Liver (tissue), 8 donors: ENCODE measurements at regions not wholly inside any gene's neighbourhood (a gene's known extent, or its start where the extent isn't known, plus 50 kb on each side); places are given as distances from the start of the nearest gene placed in this dataset.

Experiments
- DNase-seq: peaks from one replicate; pipeline ENCODE4 v3.0.0-alpha.2; 2017; ENCODE audit warnings: low spot score
- H3K27ac ChIP-seq, 2 donors: one replicate each; pipeline ENCODE4 v1.7.0; 2013; ENCODE audit warnings: inconsistent platforms in 2 of 2, low read length in 2 of 2, control low read depth in 1 of 2, low read depth in 1 of 2, mild to moderate bottlenecking in 1 of 2
- H3K27me3 ChIP-seq, 4 donors: one replicate each; pipeline versions ENCODE4 v1.6.1 to v1.7.0; 2013; ENCODE audit warnings: low read length in 3 of 4, inconsistent platforms in 1 of 4, mild to moderate bottlenecking in 1 of 4, moderate library complexity in 1 of 4; ENCODE audit not compliant: control insufficient read depth in 4 of 4, insufficient read depth in 4 of 4
- H3K36me3 ChIP-seq, 4 donors: one replicate each; pipeline versions ENCODE4 v1.6.1 to v1.7.0; 2013; ENCODE audit warnings: low read length in 3 of 4, mild to moderate bottlenecking in 3 of 4, low read depth in 1 of 4, moderate library complexity in 1 of 4; ENCODE audit not compliant: control insufficient read depth in 4 of 4, insufficient read depth in 3 of 4
- H3K4me1 ChIP-seq, 4 donors: one replicate each; pipeline versions ENCODE4 v1.6.1 to v1.7.0; 2013; ENCODE audit warnings: low read length in 3 of 4, mild to moderate bottlenecking in 3 of 4, moderate library complexity in 1 of 4; ENCODE audit not compliant: control insufficient read depth in 4 of 4, insufficient read depth in 4 of 4
- H3K4me3 ChIP-seq, 3 donors: one replicate each; pipeline versions ENCODE4 v1.6.1 to v1.7.0; 2013; ENCODE audit warnings: low read length in 3 of 3, control low read depth in 1 of 3, low read depth in 1 of 3, mild to moderate bottlenecking in 1 of 3
- H3K9ac ChIP-seq, 2 donors: one replicate each; pipeline ENCODE4 v1.7.0; 2013; ENCODE audit warnings: low read length in 2 of 2, mild to moderate bottlenecking in 2 of 2, moderate library complexity in 2 of 2, control low read depth in 1 of 2, low read depth in 1 of 2
- H3K9me3 ChIP-seq, 4 donors: one replicate each; pipeline versions ENCODE4 v1.6.1 to v1.7.0; 2013; ENCODE audit warnings: low read length in 3 of 4; ENCODE audit not compliant: control insufficient read depth in 4 of 4
- ATF3 ChIP-seq: IDR thresholded peaks from 2 replicates; pipeline ENCODE4 v1.6.1; 2016; ENCODE audit warnings: antibody characterized with exemption
- EGR1 ChIP-seq, 2 donors: IDR thresholded peaks; 2 replicates each; pipeline ENCODE4 v1.6.1; 2016 to 2018; ENCODE audit warnings: antibody characterized with exemption in 2 of 2, low read depth in 2 of 2
- FOXA1 ChIP-seq: IDR thresholded peaks from 2 replicates; pipeline ENCODE4 v1.6.1; 2016; ENCODE audit warnings: antibody characterized with exemption
- GABPA ChIP-seq, 2 donors: IDR thresholded peaks in 1 of 2; conservative IDR thresholded peaks in 1 of 2; 2 replicates each; pipeline ENCODE4 v1.6.1; 2016; ENCODE audit warnings: antibody characterized with exemption in 2 of 2, mild to moderate bottlenecking in 1 of 2, moderate library complexity in 1 of 2
- HNF4A ChIP-seq, 2 donors: conservative IDR thresholded peaks; 2 replicates each; pipeline ENCODE4 v1.6.1; 2016; ENCODE audit warnings: antibody characterized with exemption in 2 of 2, mild to moderate bottlenecking in 2 of 2
- HNF4G ChIP-seq: IDR thresholded peaks from 2 replicates; pipeline ENCODE4 v1.6.1; 2016; ENCODE audit warnings: antibody characterized with exemption
- JUND ChIP-seq, 2 donors: IDR thresholded peaks; 2 replicates each; pipeline ENCODE4 v1.6.1; 2016; ENCODE audit warnings: antibody characterized with exemption in 2 of 2
- NR2F2 ChIP-seq: IDR thresholded peaks from 2 replicates; pipeline ENCODE4 v1.6.1; 2016; ENCODE audit warnings: antibody characterized with exemption
- RAD21 ChIP-seq, 2 donors: IDR thresholded peaks; 2 replicates each; pipeline ENCODE4 v1.6.1; 2016; ENCODE audit warnings: antibody characterized with exemption in 2 of 2, mild to moderate bottlenecking in 2 of 2
- REST ChIP-seq: IDR thresholded peaks from 2 replicates; pipeline ENCODE4 v1.6.1; 2016; ENCODE audit warnings: antibody characterized with exemption, mild to moderate bottlenecking
- RXRA ChIP-seq, 2 donors: IDR thresholded peaks; 2 replicates each; pipeline ENCODE4 v1.6.1; 2017 to 2018; ENCODE audit warnings: antibody characterized with exemption in 2 of 2, mild to moderate bottlenecking in 1 of 2
- SP1 ChIP-seq: IDR thresholded peaks from 2 replicates; pipeline ENCODE4 v1.6.1; 2018; ENCODE audit warnings: antibody characterized with exemption, mild to moderate bottlenecking
- TAF1 ChIP-seq: conservative IDR thresholded peaks from 2 replicates; pipeline ENCODE4 v1.6.1; 2016; ENCODE audit warnings: antibody characterized with exemption, mild to moderate bottlenecking
- ZBTB33 ChIP-seq: IDR thresholded peaks from 2 replicates; pipeline ENCODE4 v1.6.1; 2016; ENCODE audit warnings: antibody characterized with exemption
- WGBS: extraction: QIAGEN DNeasy Blood & Tissue Kit; methylation state at CpG from one replicate; pipeline ENCODE4 v1.1.7; 2013; 5-methylcytosine and 5-hydroxymethylcytosine counted together
- TF ChIP-seq, protein P1 (sequence below): IDR thresholded peaks from 2 replicates; pipeline ENCODE4 v1.6.1; 2016; ENCODE audit warnings: antibody characterized with exemption
- TF ChIP-seq, protein P2 (sequence below): fragments of 150-350 bp; IDR thresholded peaks from 2 replicates; pipeline ENCODE4 v1.5.1; 2017; ENCODE audit warnings: improper control_type of control experiment, low read depth, low read length; ENCODE audit not compliant: missing input control
- donor health status: healthy.
- donor health status: healthy.
- donor health status: healthy.
- donor health status: healthy.
- donor health status: healthy.

- DNase-seq, result no peak
- Histone ChIP-seq H3K27me3 (peaks cover 0 to 2% (median 0%) of the 10 kb centered on the region in 4 donors), H3K27ac (no peak overlapping the region), H3K4me1 (no peaks in the 10 kb centered on the region), H3K9me3 (peaks cover 0 to 3% (median 1%) of the 10 kb centered on the region in 4 donors), H3K9ac (no peak overlapping the region), H3K36me3 (no peaks in the 10 kb centered on the region), H3K4me3 (no peak overlapping the region)
- WGBS, result 73% methylated on average over 2 of the region's 2 CpGs
- TF ChIP-seq ATF3 (no peak), SP1 (no peak), RXRA (IDR thresholded peaks at IDR 0.05) (no peak)
These were observed 84.7 kb upstream of the LGR5 start for GRCh38 chr12:71354871-71355270.

DNA sequence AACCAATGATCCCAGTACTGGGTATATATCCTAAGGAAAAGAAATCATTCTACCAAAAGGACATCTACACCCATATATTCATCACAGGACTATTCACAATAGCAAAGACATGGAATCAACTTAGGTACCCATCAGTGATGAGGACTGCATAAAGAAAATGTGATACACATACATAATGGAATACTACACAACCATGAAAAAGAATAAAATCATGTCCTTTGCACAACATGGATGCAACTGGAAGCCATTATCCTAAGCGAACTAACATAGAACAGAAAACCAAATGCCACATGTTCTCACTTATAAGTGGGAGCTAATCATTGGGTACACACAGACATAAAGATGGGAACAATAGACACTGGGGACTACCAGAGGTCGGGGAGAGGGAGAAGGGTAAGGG lies 86.0 kb upstream of the LGR5 start:
- no peak overlapping the region for H3K9ac ChIP-seq
- no peaks in the 10 kb centered on the region for H3K36me3 ChIP-seq
- H3K27ac ChIP-seq, result no peak overlapping the region
- H3K27me3 ChIP-seq, result peaks cover 0 to 2% (median 0%) of the 10 kb centered on the region in 4 donors
- no peak for TF ChIP-seq ATF3
- no peak for TF ChIP-seq EGR1 (IDR thresholded peaks at IDR 0.05; ENCODE audit: low read depth in 2 of 2)
- TF ChIP-seq, protein P1, sequence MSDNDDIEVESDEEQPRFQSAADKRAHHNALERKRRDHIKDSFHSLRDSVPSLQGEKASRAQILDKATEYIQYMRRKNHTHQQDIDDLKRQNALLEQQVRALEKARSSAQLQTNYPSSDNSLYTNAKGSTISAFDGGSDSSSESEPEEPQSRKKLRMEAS, result no peak
- no peak for TF ChIP-seq NR2F2
- TF ChIP-seq, protein P2, sequence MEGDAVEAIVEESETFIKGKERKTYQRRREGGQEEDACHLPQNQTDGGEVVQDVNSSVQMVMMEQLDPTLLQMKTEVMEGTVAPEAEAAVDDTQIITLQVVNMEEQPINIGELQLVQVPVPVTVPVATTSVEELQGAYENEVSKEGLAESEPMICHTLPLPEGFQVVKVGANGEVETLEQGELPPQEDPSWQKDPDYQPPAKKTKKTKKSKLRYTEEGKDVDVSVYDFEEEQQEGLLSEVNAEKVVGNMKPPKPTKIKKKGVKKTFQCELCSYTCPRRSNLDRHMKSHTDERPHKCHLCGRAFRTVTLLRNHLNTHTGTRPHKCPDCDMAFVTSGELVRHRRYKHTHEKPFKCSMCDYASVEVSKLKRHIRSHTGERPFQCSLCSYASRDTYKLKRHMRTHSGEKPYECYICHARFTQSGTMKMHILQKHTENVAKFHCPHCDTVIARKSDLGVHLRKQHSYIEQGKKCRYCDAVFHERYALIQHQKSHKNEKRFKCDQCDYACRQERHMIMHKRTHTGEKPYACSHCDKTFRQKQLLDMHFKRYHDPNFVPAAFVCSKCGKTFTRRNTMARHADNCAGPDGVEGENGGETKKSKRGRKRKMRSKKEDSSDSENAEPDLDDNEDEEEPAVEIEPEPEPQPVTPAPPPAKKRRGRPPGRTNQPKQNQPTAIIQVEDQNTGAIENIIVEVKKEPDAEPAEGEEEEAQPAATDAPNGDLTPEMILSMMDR, result no peak
- DNase-seq, result no peak
- no peaks in the 10 kb centered on the region for H3K9me3 ChIP-seq
- H3K4me3 ChIP-seq, result no peak overlapping the region
- WGBS, result 78% methylated on average over 2 of the region's 2 CpGs
- no peaks in the 10 kb centered on the region for H3K4me1 ChIP-seq

GRCh38 chr12:71349950-71350349 lies 89.6 kb upstream of the LGR5 start:
- H3K36me3 ChIP-seq, result no peaks in the 10 kb centered on the region
- no peaks in the 10 kb centered on the region for H3K9me3 ChIP-seq
- WGBS, result 82% methylated on average over 2 of the region's 2 CpGs
- H3K27me3 ChIP-seq, result no peaks in the 10 kb centered on the region
- no peak overlapping the region for H3K4me3 ChIP-seq
- DNase-seq, result no peak
- H3K9ac ChIP-seq, result no peak overlapping the region
- H3K27ac ChIP-seq, result no peak overlapping the region
- no peaks in the 10 kb centered on the region for H3K4me1 ChIP-seq
- TF ChIP-seq REST (no peak), ATF3 (no peak), TAF1 (no peak), SP1 (no peak), FOXA1 (no peak), NR2F2 (no peak), GABPA (IDR thresholded peaks at IDR 0.05 in 1 of 2, conservative IDR thresholded peaks at IDR 0.05 in 1 of 2) (no peak), JUND (IDR thresholded peaks at IDR 0.05) (no peak), HNF4A (conservative IDR thresholded peaks at IDR 0.05) (no peak), ZBTB33 (no peak), RXRA (IDR thresholded peaks at IDR 0.05) (no peak), RAD21 (IDR thresholded peaks at IDR 0.05) (no peak), HNF4G (no peak)
- TF ChIP-seq, protein P1, result no peak
- TF ChIP-seq, protein P2, result no peak
